Ecto neural progenitor cell (in vitro differentiated cells): ENCODE measurements at regions not wholly inside any gene's neighbourhood (a gene's known extent, or its start where the extent isn't known, plus 50 kb on each side); places are given as distances from the start of the nearest gene placed in this dataset.

ENCODE experiments used
- DNase-seq: peaks from one replicate; pipeline ENCODE4 v3.0.0-alpha.2; 2018; ENCODE audit warnings: low spot score

DNA sequence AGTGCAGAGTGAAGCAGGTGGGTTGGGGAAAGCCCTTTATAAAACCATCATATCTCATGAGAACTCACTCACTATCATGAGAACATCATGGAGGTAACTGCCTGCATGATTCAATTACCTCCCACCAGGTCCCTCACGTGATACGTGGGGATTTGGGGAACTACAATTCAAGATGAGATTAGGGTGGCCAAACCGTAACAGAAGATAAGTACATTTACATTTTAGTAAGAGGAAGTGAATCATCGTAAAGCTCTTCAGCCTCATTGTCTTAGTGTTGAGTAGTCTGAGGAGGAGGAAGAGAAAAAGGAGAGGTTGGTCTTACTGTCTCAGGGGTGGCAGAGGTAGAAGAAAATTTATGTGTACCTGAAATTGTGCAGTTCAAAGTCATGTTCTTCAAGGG is 1053.4 kb upstream of the ADGRL4 start:
- DNase-seq: no peak

DNA sequence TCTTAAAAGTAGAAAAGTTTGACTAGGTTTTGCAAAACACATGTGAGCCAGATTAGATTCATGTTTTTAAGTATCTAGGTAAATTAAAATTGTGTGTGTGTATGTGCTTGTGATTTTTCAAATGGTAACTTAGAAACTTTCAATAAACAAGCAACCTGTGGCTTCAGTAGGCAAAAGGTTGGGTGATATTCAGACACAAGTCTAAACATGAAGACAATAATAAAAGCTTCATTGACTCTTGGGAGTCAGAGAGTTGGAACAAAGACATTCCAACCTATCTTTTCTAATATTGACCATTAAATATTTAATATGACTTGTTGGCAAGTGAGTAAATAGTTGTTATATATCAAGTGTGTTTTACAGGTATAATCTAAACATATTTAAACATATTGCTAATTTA is 1049.6 kb upstream of the ADGRL4 start:
- DNase-seq: no peak

DNA sequence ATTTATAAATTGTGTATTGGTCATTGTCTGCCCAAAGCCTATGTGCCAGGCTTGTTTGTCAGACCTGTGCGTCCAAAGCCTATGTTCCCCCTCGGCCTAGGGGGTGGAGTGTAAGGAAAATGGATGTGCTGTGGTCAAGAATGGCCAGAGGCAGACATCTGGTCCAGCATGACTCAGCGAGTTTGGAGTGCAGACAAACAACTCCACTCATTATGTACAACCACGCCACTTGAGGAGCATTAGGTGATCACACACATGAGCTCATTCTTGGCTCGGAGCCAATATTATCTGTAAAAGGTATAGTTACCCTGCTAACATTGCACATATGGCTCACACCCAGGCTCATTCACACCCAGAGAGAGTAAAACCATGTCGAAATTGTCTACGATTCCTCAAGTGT is 1047.6 kb upstream of the ADGRL4 start:
- DNase-seq: no peak

DNA sequence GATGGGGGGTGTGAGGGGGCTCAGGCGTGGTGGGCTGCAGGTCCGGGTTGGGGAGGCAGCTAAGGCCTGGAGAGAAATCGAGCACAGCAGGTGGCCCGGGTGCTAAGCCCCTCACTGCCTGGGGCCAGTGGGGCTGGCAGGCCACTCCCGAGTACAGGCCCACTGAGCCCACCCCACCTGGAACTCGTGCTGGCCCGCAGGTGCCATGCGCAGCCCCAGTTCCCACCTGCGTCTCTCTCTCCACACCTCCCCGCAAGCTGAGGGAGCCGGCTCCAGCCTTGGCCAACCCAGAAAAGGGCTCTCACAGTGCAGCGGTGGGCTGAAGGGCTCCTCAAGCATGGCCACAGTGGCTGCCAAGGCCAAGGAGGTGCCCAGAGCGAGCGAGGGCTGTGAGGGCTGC is 1047.1 kb upstream of the ADGRL4 start:
- DNase-seq: no peak

DNA sequence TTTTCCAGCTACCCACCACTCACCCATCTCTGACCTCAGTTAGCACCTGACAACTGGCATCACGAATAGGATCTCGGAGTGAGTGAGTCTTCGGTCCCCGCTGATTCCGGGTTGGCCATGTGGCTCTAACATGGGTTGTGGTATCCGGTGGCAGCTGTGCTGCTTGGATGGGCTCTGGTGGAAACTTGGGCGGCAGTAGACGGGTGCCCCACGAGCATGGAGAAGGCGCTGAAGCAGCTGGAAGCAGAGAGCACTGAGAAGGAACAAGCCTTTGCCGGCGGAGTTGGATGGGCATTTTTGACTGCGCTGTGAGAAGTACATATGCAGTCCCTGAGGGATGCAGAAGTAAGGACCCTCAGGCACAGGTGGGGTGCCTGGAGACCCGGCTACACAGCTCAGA is 1044.0 kb upstream of the ADGRL4 start:
- DNase-seq: no peak

DNA sequence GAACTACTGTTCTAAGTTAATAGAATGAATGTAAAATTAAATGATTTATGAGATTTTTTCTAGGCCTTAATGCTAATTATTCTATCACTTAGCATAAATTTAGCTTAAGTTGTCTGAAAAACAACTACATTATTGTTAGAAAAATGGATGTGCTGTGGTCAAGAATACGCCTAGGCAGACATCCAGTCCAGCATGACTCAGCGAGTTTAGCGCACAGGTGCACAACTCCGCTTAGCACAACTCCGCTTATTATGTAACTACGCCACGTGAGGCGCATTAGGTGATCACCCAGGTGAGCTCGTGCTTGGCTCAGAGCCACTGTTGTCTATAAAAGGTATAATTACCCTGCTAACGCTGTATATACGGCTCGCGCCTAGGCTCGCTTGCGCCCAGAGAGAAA is 1043.6 kb upstream of the ADGRL4 start:
- no peak for DNase-seq

DNA sequence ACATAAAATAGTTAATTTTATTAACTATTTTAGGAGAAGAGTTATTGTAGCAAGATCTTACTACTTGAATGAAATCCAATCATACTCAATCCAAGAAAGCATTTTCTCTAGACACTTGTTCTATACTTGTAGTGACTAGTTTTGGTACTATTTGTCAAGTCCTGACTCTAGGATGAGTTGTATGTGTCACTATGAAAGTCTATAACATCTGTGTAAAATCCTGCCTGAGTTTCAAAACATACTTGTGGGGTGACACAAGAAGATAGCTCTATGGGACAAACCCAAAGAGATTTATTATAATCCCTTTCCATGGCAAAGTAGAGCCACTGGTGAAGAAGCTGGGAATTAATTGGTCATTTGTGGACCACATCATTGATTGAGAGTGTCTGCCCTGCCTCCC is 1042.2 kb upstream of the ADGRL4 start:
- no peak for DNase-seq

DNA sequence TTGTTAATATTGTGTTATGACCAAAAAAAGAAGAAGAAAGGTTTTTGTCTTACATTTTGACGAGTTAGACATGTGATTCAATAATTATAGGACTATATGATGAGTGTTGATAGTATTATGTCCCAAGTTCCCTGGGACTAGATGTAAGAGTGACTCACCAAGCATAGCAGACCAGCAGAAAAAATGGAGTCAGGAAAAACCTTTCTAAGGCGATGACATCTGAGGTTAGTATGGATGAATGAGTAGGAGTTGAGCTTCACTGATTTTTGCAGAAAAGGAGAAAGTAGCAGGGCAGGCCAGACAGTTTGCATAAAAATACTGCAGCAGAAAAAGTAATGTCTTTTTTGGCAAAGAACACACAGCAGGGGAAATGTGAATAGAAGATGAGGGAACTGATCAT is 1041.3 kb upstream of the ADGRL4 start:
- DNase-seq: no peak

DNA sequence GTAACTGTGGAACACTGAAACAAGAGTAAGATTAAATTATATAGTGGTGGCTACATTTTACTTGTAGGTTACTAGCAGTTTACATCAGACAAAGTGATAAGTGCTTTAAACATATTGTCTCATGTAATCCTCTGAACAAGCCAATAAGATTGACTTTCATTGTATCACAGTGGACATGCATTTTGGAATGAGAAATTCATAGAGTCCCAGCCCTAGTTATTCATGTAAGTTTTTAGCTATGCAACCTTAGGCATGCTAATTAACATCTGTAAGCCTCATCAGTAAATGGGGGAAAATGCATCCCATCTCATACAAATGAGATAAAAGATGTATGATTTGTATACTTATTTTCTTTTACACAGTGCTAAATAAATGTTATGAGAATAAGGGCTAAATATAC is 1038.1 kb upstream of the ADGRL4 start:
- no peak for DNase-seq

DNA sequence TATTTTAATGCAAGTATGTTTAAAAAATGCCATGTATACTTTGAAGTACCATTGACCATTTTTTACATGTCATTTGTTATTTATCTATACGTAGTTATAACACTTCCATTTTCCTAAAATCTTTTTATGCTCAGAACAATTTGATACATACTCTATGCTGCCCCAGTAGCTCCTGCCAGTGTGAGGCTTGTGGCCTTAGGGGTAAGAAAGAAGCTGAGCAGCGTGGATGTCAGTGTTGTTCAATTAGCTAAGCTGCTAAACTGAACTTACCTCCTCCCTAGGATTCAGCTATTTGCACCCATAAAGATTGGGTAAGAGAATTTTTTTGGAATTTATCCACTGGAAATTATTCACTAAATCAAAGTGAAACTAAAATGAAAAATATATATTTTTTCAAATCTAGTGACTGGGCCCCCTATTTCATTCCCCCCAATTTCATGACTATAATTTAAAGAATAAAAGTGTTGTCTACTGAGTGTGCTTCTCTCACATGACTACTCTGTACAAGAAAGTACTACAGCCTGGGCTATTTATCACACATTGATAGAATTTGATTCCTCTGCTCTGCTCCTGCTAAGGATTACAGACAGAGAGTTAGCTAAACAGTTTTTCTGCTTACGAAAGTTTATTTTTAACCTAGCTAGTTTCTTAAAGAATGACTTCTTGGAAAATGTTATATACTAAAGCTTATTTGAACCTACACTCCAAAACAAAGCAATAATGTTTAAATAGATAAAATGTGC is 1030.3 kb upstream of the ADGRL4 start:
- DNase-seq: no peak

DNA sequence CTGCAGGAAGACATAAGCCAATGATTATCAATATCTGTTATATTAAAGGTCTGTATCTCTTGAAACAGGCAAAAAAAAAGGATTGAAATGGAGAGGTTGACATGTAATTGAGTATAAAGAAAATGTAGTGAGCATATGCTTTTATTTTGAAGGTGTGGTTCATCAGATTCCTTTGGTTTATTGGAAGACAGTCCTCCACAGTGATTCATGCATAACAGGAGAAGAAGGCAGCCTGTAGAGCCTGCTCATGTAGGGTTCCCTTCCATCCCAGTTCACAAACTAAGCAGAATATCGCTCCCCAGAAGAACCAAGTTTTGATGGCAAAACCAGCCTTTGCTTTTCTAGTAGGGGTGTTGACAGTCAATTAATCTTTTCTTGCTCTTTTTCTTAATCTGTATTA is 1016.8 kb upstream of the ADGRL4 start:
- DNase-seq: no peak

DNA sequence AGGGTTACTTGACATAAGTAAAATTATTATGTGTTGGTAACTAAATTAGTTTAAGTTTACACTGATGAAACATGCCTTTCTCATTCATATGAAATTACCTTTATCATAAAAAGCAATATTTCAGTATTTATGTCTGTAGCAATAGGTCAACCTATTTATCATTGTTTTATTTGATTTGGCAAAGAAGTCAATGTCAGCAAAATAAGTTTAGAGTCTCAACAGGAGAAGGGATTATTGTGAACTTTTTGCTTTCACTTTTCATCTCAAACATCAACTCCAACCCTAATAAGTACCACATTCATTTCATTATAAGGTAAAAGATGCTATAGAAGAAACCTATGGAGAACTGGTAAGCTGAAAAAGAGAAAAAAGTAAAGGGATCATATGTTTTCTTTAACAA is 1015.4 kb upstream of the ADGRL4 start:
- DNase-seq: no peak

DNA sequence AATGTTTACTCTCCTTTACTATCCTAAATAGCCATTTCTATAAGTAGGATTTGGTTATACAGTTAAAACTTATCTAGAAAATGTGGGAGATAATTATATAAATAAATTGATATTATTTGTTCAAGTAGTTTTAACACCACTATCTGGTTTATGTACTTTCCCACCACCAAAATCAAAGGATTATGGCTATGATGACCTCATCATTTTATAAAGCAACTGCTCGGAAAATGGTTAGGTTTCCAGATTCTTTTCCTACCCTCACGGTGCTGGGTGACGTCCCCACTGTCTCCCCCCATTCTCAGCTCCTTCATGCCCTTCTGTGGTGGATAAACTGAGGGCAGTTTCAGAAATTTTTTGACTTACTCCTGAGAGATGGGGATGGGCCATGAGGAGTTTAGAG is 1011.8 kb upstream of the ADGRL4 start:
- DNase-seq: no peak

DNA sequence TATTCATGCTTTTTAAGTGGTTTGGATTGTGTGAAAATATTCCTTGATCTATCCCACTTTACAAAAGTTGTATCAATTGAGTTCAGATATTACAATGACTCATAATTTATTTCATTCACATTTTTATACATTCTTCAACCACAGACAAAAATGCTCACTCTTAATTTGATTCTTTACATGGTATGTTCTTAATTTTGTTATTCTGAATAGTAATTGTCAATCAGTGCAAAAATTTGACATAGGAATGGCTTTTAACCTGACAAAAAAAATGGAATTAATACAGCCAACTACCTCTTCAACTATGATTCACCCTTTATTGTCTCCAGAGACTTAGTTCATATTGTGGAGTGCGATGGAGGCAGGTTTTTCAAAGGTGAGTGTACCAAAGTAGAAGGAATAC is 1002.4 kb upstream of the ADGRL4 start:
- DNase-seq: no peak

DNA sequence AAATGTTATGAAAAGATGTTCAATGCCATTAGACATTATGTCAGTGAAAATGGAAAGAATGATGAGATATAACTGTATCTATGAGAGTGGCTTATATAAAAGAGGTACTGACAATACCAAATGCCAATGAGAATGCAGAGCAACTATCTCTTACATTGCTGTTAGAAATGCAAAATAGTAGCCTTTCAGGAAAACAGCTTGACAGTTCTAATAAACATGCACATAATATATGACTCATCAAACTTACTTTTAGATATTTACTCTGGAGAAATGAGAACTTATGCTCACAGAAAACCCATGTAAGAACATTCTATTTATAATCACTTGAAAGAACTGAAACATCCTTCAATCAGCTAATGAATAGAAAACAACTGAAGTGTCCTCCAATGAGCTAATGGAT is 996.7 kb upstream of the ADGRL4 start:
- DNase-seq: no peak

DNA sequence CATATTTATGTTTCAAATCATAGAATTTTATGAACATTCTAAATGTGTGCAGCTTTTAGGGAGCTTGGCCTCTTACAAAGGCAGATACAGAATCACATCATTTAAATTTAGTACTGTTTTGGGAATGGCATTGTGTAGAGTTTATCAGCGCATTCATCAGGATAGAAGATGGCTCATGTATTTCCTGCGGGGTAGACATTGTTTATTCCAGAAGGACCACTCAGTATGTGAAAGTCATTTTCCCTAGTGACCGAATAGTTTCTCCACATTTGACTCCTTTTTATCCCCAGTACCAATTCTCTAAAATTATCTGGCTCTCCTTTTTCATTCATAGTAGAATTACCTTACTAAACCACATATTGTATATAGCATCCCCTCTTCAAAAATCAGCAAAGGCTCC is 981.9 kb upstream of the ADGRL4 start:
- no peak for DNase-seq

DNA sequence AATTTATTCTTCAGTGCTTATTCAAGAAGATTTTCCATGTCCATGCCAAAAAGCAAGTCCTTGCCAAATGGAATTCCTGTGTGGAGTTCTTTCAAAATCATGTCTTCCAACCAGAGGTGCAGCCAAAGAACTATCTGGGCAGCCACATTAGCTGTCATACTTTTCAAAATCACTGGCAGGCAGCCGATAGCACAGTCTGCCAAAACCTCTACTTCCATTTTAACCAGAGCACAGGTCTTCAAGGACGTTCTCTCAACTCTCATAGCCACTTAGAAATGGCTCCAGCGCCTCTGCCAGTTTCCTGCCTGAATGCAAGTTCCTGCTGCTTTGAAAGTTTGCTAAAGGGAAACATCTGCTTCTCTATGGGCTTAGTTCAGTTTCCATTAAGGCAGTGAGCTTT is 975.7 kb upstream of the ADGRL4 start:
- no peak for DNase-seq

DNA sequence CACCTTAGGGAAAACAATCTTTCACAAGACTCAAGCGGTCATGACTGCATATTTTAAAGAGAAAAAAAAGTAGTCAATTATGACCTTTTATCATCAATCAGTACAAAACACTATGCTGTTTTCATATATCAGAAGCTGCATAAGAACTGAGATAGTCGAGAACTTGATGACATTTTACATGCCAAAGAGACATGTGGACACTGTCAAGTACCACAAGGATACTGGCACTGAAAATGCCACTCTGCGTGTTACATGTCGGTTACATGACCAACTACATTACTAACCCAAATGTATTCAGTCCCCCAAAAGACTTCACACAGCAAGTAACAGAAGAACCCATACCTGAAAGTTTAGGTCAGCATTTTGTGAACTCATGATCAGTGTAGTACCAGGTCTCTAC is 975.0 kb upstream of the ADGRL4 start:
- DNase-seq: no peak

DNA sequence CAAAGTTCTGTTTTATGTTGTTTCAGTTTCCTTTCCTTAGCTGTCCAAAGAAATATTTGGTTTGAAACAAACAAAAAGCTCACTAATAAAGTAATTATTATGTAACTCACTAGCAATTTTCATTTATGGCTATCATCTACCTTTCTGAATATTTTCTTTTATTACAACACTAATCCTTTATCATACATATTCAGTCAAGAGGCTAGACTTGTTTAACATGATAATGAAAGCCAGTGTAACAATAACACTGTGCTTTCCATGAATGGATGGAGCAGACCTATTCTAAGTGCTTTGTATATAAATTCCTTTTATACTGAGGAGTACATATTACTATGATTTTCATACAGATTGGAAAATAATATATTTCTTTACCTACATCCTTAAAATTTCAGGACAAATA is 972.8 kb upstream of the ADGRL4 start:
- DNase-seq: no peak

DNA sequence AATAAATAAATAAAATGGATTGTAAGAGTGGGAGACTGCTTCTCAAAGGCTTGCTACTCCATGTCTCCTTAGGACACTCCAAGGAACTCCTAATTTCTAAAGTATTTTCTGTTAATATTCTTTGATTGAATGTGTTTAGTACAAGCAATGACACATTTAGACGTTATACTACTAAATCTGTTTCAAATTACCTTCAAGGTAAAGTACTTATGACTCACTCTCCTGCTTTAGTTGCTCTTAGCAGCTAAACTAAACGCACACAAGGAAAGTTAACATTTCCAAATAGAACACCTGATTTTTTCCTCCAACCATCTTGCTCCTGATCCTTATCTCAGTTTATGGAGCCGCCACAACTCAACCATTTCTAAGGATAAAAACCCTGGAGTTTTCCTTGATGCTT is 969.8 kb upstream of the ADGRL4 start:
- DNase-seq: no peak

DNA sequence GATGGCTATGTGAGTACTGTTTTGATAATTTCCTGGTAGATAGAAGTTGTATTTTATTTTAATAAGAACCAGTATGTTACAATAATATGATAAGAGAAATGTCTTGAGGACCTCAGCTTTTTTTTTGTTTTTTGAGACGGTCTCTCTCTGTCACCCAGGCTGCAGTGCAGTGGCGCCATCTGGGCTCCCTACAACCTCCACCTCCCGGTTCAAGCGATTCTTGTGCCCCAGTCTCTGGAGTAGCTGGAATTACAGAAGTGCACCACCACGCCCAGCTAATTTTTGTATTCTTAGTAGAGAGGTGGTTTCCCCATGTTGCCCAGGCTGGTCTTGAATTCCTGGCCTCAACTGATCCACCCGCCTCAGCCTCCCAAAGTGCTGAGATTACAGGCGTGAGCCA is 968.1 kb upstream of the ADGRL4 start:
- DNase-seq: no peak

DNA sequence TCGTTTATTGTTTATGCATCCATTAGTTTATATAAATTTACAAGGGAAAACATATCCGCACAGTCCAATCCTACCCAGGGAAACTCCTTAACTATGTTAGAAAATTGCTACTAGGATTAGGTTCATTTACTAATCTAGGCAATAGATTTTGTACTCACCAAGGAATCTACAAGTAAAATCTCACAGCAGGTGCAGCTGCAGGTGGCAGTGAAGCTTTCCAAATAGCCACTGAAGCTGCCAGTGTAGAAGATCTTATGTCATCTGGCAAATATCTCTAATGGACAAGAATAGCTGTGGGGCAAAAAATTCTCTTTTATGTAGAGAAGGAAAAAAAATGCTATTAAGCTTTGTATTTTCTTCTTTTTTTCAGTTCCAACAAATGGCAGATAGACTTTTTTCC is 963.4 kb upstream of the ADGRL4 start:
- DNase-seq: no peak

DNA sequence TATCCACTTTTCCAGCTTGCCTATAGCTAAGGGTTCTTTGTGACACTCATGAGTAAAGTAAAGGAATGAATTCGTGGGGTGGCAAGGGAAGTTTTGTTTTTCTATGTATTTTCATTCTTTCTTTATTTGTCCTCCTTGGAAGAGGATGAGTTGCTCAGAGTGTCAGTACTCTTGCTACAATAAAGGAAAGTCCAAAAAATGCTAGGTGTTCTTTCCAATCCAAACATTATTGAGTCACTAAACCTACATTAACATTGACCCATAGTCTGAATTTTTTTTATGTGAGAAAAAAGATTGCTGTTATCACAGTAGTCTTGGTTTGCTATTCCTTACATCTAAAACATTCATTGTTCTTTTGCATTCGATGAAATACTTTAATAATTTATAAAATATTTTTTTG is 959.9 kb upstream of the ADGRL4 start:
- no peak for DNase-seq

DNA sequence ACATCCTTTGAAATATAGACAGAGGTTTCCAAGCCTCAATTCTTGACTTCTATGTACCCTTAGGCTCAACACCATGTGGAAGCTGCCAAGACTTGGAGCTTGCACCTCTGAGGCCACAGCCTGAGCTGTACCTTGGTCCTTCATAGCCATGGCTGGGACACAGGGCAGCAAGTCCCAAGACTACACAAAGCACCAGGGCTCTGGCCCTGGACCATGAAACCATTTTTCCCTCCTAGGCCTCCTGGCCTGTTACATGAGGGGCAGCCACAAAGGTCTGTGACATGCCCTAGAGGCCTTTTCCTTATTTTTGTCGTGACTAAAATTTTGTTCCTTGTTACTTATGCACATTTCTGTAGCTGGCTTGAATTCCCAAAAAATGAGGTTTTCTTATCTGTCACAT is 953.1 kb upstream of the ADGRL4 start:
- no peak for DNase-seq

DNA sequence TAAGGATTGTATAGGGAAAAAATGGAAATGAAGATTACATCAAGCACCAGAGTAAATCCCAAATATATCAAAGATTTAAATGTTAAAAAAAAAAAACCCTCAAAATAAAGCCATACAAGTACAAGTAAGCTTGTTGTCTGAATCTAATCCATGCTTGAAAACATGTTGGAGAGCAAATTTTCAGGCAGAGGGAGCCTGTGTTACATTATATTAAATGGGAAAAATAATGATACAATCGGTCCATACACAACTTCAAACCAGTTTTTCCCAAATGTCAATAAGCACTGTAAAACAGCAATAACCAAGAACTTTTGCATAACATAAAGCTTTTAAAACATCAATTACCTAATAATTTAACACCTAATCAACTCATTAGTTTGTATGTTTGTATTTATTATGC is 949.4 kb upstream of the ADGRL4 start:
- no peak for DNase-seq
